Adrenal gland (tissue), 5 donors: ENCODE measurements at regions not wholly inside any gene's neighbourhood (a gene's known extent, or its start where the extent isn't known, plus 50 kb on each side); places are given as distances from the start of the nearest gene placed in this dataset.

ENCODE experiments used
- CTCF ChIP-seq, 6 experiments: fragments of 450-650 bp in 4 of 6; fragments of 200-600 bp in 2 of 6; sonication (generic) in 1 of 6; IDR thresholded peaks; 1 replicate in 5 of 6; 2 replicates in 1 of 6; pipeline versions ENCODE4 v1.5.1 to v1.8.0; 2016 to 2021; ENCODE audit warnings: antibody characterized with exemption in 6 of 6, mild to moderate bottlenecking in 2 of 6, moderate library complexity in 1 of 6
- POLR2A ChIP-seq, 2 donors: fragments of 450-650 bp; IDR thresholded peaks; one replicate each; pipeline ENCODE4 v1.6.1; 2017; ENCODE audit warnings: antibody characterized with exemption in 2 of 2, mild to moderate bottlenecking in 2 of 2, moderate library complexity in 1 of 2
- donor health status: DM: no; HTN: no; CAD: no.

- TF ChIP-seq CTCF (IDR thresholded peaks at IDR 0.05) (no peak), POLR2A (IDR thresholded peaks at IDR 0.05) (no peak)
Observed at GRCh38 chr2:223117533-223117932, 65.5 kb downstream of the KCNE4 start.
